Stimulated activated CD4-positive, alpha-beta T cell treated with anti-CD3 and anti-CD28 coated beads, Interleukin-1b, Interleukin-23, amount 100 ng/mL, for 48 hours (primary cell): ENCODE measurements at regions not wholly inside any gene's neighbourhood (a gene's known extent, or its start where the extent isn't known, plus 50 kb on each side); places are given as distances from the start of the nearest gene placed in this dataset.

ENCODE experiments used
- DNase-seq: peaks from one replicate; pipeline ENCODE4 v3.0.0-alpha.2; 2020

DNA sequence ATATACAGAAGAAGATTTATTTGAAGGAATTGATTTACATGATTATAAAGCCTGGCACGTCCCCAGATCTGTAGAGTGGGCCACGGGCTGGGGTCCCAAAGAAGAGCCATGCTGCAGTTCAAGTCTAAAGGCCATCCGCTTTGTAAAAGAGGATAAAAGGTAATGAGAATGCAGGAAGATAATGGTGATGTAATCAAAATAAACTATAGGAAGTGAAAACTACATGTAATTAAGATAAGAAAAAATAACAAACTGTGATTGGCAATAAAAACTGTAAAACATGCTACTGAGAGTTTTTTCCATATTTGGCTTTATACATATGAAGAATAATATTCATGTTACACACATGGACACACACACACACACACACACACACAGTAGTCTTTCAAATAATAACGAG, 59.0 kb upstream of the TMEFF2 start:
- no peak for DNase-seq

DNA sequence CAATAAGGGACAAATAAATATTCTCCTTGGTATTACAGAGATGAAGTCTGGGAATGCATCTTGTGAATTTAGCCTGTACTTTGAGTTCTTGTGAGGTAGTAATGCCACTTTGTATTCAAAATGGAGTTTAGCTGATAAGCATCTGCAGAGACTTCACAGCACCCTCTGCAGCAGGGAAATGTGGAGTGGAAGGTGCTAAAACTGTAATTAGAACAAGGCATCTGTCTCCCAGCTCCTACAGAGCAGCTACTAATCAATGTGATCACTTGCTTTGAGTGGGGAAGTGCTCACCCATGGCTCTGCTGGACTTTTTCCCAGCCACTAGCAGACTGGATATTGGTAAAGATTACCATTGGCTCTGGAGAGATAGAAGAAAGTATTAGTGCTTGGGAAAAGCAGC, 56.2 kb upstream of the TMEFF2 start:
- DNase-seq: no peak

DNA sequence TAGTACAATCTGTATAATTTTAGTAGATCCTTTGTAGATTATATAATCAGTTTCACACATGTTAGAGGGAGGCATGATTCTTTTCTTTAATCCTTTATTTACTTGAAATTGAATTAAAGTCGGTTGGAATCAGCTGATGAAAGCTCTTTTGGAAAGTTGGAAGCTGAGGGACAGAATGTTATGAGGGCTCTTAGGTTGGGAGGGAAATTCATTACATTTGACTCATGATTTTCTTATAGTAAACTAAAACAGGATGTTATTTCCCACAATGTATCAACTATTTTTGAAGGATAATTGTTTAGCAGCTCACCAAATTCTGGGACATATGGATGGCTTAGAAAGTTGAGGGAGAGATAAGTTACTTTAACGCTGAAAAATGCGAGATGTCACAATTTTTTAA, 52.7 kb upstream of the TMEFF2 start:
- no peak for DNase-seq

DNA sequence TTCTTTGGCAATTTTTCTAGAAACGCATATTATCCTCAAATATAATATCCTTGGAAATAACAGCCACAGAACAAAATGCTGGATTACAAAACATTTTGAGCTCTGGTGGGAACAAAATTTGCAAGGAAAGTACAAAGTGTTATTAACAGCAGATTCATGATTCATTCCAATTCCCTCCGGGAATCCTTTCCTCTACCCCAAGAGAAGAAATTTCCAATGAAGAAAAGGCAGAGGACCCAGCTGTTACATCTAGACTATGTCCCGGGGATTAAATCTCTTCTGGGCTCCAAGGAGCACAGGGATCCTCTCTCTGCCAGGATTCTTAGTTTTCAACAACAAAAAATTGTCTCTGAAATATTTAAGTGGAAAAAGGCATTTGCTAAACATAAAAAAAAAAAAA, 51.6 kb upstream of the TMEFF2 start:
- DNase-seq: no peak

DNA sequence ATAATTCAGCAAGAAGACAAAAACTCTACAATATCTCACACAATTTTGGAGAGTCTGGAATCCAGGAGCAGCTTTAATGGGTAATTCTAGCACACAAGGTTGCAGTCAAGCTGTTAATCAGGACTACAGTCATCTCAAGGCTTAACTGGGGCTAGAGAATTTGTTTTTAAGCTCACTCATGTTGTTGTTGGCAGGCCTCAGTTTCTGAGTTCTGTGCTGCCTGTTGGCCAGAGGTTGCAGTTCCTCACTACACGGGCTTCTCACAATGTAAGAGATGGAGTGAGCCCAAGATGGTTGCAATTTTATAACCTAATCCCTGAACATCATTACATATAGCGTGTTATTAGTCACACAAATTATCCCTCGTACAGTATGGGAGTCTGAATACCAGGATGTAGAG, 50.6 kb upstream of the TMEFF2 start:
- DNase-seq: no peak
